NCI-H187 (cell line): ENCODE measurements at regions not wholly inside any gene's neighbourhood (a gene's known extent, or its start where the extent isn't known, plus 50 kb on each side); places are given as distances from the start of the nearest gene placed in this dataset.

Source experiments
- DNase-seq, 2 experiments: peaks; one replicate each; lab custom pipeline; 2025; lab: John Stamatoyannopoulos, UW

DNA sequence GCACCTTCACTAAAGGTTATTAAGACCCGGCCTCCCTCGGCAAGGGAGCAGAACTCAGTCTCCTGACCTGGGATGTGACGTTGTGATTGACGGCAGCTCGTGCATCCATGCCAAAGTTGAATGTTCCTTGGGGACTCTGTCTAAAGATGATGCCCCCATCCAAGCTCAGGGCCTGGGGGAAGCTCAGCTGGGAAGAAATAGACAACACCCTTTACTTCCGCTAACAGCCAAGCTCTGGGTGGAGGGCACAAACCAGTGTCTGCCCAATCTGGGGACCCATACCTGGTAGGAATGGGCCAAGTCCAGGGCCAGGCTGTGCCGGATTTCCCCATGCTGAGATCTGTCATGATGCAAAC is 95.4 kb downstream of the RMI2 start:
- DNase-seq = no peak

DNA sequence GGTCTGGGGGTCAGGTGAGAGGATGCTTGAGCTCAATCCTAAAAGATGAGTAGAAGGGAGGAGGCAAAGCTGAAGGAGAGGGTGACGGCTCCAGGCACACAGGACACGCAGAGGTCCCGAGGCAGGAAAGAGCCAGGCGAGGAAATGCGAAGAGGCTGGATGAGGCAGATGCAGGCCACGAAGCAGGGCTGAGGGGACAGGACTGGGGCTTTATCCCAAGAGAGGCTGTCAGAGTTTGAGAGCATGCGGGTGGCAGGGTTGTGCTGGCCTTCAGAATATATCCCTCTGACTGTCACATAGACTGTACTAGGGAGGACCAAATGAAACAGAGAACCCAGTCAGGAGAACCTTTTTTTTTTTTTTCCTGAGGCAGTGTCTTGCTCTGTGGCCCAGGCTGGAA is 100.2 kb downstream of the RMI2 start:
- DNase-seq = no peak

DNA sequence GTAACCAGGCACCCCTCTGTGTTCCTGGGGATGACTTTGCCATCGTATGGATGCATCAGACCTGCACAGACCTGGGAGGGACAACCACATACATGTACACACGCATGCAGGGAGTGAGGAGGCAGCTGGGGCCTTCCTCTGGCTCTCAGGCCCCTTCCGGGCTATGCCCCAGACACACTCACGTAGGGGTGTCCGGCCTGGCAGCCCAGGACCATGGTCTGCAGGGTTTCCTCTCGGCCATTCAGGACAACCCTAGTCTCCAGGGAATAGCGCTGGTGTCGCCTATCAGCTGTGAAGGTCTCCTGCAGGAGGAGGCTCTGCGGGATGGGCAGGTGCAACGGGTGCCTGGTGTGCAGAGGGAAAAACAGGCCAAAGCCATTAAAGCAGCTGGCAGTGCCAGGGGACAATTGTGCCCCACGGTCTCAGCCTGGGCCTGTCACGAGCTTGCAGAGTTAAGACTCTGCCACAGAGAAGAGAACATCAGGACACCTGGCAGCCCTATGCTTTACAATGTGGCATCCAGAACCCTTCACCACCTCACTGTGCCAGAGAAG is 101.4 kb downstream of the RMI2 start:
- DNase-seq = no peak

DNA sequence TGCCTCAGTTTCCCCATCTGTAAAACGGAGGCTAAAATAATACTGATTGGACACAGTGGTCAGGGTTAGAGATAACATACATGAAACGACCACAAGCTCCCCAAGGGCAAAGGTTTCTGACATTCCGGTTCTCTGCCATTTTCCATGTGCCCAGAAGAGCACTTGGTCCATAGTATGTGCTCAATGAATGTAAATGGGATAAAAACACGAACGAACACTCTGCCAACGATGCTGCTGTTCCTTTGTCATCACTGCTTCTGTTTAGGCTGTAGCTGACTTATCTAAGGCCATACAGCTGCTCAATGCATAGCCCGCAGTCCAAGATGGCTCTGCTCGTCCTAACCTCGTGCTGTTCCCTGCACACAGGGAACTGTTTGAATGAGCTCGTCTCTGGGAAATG is 102.0 kb downstream of the RMI2 start:
- DNase-seq = no peak

DNA sequence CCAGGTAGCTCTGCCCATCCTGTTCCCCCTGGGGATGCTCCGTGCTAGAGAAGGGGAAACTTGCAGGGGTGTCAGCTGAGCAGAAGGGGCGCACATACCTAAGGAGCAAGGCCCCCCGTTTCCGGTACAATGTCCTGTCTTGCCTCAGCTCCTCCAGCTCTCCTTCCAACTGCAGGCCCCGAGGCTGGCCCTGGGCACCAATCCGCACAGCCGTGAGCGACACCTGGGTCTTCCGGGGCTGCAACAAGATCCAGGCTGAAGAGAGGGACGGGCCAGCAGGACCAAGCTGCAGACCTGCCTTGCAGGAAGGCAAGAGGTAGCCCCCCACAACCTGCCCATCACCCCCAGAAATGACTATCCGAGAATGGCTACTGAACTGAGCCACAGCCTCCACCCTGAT is 102.6 kb downstream of the RMI2 start:
- no peak for DNase-seq

DNA sequence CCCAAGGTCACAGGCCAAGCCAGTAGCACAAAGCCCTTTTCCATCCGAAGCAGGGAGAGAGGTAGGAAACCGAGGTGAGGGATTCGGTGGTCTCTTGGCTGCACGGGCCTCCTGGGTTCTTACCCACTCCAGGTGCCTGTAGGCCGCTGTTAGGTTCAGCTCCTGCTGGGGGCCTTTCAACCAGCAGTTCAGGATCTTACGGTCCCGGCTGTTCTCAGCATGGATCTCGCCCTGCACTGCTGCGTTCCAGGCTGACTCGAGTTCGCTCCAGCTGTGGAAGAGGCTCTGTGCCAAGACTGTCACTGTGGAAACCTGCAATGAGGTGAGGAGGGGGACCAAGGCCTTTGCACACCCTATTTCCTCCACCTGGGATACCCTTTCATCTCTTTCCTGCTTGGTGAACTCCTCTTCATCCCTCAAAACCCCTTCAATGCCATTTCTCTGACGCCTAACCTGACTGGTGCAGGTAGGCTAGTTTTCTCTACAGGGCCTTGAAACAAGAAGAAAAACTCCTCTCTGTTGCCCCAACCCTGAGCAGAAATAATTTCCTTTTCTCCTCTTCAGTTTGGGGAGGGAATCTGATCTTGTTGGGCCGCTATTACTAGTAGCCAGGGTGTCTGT is 103.6 kb downstream of the RMI2 start:
- DNase-seq = no peak

DNA sequence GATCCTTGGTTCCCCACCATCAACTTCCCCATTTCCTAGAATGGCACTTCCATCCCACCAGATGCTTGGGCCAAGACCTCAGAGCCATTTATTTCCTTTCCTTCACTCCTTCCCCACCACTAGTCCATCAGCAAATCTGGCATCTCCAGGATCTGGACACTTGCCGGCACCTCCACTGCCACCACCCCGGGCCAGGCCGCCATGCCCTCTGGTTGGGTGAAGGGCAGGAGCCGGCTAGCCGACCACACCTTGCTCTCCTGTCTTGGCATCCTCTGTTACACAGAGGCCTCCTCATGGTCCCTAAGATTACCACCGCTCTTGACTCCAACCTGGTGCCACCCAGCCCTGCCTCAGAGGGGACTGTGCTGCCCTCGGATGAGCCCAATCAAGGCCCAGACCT is 104.5 kb downstream of the RMI2 start:
- DNase-seq = no peak

DNA sequence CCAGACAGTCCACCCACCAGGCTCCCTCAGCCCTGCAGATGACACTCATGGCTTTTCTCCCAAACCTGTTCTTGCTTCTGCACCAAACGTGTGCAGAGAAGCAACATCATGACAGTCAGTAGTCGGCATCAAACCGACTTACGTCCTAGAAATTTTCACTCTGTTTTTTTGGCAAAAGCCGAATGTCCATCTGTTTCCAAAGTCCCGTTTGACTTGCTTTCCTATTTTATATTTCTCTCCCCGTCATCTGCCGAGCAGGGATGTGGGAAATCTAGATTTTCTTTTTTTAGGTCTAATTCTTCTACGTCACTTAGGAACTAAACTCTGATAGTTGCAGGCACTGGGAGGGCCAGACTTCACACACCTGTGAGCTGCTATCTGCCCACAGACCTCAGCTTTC is 104.9 kb downstream of the RMI2 start:
- no peak for DNase-seq

DNA sequence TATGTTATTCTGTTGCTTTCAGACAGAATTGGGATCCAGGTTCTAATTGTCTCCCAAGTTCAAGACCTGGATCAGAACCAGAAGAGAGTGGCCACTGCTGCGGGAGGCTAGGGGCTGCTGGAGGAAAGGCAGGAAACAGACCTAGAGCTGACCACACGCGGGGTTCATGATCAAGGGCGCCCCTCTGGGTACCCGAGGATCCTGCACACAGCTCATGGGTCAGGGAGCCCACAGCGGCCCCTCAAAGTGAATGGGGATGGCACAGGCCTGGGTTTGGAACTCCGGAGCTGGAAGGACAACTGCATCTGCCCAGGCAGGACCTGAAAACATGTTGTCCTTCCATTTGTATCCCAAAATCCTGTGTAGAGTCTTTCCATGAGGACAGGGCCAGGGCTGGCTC is 107.0 kb downstream of the RMI2 start:
- no peak for DNase-seq

DNA sequence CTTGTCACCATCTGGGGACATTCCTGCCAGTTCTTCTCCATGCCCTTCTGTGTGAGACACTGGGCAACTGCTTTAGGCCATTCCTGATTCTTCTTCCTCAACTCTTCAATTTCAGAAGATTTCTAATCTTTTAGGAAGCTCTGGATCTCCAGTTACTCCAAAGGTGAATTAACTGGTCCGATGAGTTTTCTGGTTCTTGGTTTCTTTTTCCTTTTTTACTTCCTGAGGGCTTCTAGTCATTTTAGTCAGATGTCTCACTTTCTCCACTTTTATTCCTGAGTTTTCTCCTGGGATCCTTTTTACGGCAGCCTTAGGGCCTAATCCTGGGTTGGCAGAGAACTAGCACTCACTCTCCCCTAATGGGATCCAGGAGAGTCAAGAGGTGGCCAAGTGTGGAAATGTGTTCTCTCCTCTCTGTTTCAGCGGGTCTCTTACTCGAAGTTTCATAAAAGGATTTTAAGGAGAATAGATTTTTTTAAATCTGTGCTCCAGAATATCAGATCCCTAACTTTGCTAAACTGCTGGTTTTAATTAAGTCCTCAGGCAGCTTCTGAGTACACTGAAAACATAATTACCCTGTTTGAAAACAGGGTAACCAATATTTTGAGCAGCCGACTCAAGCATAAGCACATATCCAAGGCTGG is 107.6 kb downstream of the RMI2 start:
- no peak for DNase-seq

DNA sequence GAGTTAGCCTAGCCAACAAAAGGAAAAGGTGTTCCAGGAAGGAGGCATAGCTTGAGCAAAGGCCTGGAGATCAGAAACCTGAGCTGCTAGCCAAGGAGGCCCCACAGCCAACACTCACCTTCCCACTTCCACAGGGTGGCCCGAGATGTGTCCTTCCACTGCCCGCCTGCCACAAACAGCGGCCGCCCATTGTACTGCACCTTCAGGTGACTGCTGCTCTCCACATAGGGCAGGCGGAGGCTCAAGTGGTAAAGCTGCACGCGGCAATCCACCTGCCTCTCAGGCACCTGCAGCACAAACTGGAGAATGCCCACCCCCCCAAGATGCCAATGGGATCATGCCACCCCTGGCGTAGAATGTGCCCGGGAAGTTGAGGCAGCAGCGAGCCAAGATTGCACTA is 111.5 kb downstream of the RMI2 start:
- DNase-seq = no peak

DNA sequence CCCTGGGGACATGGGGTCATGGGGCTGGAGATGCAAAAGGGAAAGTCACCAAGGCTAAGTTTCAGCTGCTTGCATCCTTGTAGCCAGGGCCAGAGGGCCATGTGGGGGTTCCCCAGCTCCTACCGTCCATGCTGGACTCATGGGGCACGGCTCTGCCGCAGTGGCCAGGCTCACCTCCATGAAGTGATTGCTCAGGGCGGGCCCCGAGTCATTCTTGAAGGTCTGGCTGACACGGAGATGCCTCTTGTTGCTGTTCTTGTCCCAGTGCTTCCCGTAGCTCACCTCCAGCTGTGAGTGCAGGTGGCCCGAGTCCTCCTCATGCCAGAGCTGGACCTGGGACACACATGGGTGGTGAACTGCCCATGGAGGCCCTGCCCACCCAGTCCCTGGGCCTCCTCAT is 114.5 kb downstream of the RMI2 start:
- no peak for DNase-seq

DNA sequence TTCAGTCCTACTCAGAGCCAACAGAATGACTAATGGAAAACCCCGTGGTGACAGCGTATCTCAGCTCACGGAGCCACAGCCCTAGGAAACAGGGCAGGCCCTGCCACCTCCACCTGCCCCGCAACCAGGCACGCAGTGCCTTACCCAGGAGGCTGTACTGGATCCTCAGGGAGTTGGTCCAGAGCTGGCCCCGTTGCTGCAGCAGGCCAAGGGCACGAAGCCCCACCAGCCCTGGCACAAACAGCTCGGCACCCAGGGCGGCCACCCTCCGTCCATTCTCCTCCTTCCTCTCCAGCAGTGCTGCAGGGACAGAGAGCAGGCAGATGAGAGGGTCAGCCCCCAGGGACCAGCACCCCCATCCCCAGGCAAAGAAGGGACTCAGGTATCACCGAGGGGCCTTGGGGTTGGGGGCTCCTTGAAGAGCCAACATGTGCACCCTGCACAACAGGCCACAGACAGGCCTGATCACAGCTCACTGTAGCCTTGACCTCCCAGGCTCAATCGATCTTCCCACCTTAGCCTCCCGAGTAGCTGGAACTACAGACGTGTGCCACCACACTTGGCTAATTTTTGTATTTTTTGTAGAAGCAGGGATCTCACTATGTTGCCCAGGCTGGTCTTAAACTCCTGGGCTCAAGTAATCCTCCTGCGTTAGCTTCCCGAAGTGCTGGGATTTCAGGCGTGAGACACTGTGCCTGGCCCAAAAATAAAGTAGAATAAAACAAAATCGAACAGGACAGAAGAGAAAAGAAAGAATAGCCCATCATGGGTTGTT is 115.7 kb downstream of the RMI2 start:
- no peak for DNase-seq

DNA sequence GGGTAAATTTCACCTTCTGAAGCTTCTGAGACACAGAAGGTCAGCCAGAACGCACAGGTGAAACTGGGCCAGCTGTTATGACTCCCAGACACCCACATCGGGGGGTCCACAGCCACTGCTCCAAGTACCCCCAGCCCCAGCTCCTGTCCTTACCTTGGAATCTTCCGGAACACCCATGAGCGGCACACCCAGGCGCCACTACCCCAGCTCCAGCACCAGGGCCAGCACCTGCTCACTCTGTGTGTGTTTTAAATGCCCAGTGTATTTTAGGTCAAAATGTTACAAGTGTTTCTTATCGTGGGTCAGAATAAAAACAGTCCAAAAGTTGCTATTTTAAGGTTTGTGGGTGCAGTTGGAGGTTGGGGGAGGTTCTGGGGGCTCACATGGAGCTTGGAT is 116.3 kb downstream of the RMI2 start:
- no peak for DNase-seq

DNA sequence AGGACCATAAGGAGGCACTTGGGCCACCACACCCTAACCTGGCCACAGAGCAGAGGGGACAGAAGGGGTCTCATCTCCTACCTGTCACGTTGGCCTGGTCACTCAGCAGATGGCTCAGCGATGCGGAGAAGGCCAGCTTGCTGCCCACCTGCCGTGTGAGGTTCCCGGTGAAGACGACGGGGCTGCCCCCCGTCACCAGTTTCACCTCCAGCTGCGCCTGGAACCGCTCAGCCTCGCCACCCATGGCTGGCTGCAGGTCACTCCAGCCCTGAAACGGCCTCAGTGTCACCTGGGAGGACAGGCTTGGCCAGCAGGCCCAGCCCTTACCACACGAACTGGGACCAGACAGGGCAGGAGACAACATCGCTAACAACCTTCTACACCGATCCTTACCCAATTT is 116.8 kb downstream of the RMI2 start:
- no peak for DNase-seq

DNA sequence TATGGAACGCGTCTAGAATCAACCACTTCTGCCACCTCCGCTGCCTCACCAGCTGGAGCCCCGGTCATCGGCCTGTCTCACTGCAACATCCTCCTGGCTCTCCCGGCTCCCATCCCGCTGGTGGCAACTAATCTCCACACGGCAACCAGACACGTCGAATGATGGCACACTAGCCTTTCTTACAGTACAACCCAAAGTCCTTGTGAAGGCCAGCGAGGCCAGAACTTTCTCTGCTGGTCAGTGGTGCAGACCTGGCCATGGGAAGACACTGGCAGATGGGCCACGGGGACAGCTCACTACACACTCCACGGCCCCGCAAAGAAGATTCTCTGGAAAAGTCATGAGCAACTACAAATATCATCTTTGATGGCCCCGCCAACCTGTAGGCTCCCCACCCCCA is 117.6 kb downstream of the RMI2 start:
- DNase-seq = no peak

DNA sequence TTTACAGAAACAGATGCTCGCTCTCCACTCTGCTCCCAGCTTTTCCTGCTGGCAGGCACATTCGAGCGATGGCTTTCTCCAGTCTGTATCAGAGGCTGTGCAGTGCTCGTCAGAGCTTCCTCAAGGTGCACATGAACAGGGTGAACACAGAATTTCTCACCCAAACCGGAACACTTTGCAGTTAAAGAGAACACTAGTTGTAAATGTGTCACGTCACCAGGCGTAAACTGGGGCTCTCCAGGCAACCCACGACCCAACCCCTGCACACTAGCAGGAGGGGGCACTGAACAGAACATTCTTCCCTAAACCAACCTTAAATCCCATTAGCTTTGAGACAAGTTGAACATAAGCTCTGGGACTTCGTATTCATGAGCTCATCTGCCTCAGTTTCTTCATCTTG is 119.0 kb downstream of the RMI2 start:
- DNase-seq = no peak

DNA sequence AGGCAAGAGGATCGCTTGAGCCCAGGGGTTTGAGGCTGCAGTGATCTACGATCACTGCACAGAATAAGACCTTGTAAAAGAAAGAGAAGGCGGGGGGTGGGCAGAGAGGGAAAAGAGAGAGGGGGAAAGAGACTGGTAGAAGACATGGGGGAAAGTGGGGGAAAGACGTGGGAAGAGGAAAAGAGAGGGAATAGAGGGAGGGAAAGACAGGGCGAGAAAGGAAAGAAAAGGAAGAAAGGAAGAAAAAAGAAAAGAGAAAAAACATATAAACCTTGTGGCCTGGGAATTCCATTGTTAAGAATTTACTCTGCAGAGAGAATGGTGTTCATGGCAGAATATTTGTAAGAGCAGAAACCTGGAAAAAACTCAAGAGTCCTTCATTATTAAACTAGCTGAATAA is 120.4 kb downstream of the RMI2 start:
- DNase-seq = no peak

DNA sequence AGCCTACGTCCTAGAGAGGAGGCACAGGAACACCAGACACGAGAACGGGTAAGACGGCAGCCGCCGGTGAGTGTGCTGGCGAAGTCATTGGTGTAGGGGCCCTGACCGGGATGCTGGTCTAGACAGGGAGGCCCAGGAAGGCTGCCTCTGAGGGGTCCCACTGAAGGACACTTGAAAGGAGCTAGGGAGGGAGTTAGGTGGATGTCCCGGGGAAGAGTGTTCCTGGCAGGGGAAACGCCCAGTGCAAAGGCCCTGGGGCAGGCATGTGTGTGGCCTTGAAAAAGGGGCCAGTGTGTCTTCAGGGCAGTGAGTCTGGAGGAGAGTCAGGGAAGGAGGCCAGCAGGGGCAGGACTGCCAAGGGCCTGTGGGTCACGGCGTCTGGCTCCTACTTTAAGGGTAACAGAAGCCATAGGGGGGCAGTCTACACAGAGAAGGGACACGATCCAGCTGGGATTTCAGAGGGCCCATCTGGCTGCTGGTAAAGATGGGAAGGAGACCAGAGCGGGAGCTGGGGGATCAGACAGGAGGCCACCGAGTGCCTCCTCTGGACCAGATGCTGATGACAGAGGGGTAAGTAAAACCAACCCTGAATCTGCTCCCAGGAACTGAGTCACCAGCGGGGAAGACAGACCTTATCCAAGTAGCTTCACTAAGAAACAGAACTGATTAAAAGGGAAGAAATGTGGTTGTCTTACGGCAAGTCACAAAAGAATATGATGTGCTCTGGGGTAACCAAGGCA is 115.9 kb downstream of the LITAF start:
- no peak for DNase-seq

DNA sequence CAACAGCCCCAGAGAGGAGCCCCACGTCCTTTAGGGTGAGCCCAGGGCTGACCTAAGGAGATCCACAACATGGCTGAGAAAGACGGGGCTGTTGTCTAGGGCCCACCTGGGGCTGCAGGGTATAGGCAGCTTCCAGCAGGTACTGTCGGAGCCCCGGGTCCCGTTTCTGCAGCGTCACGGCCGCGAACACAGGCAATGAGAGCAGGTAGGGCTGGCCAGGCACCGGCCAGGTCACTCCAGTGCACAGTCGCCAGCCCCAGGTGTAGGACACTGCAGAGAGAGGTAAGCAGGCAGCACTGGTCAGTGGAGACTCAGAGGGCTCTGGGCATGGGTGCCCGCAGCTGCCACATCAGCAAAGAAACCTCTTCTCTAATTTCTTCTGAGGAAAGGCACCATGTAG is 115.2 kb downstream of the LITAF start:
- DNase-seq = no peak

DNA sequence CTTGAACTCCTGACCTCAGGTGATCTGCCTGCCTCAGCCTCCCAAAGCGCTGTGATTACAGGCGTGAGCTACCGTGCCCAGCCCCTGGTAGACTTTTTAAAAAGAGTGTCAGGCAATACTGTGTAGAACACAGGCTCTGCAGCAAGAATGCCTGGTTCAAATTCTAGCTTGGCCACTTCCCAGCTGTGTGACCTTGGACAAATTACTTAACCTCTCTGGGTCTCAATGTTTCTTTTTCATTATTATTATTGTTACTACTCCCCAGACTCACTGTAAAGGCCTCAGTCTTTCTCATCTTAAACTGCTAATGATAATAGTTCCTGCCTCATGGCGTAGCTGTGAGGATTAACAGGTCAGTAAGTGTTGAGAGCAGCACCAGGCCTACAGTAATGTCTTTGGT is 114.3 kb downstream of the LITAF start:
- DNase-seq = no peak

DNA sequence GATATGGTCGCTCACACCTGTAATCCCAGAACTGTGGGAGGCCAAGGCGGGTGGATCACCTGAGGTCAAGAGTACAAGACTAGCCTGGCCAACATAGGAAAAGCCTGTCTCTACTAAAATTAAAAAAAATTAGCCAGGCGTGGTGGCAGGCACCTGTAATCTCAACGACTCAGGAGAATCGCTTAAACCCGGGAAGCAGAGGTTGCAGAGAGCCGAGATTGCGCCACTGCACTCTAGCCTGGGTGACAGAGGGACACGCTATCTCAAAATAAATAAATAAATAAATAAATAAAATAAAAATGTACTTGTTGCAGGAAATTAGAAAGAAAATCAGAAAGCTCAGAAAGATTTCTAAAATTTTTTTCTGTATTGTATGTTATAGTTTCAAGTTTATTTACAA is 113.9 kb downstream of the LITAF start:
- no peak for DNase-seq

DNA sequence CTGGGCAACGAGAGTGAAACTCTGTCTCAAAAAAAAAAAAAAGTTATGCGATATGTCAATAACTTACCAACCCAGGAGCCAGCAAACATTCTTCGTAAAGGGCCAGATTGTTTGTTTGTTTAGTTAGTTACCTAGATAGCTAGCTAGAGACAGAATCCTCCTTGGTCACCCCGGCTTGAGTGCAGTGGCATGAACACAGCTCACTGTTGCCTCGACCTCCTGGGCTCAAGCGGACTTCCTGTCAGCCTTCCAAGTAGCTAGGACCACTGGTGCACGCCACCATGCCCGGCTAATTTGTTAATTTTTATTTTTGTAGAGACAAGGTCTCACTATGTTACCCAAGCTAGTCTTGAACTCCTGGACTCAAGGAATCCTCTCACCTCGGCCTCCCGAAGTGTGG is 113.0 kb downstream of the LITAF start:
- DNase-seq = no peak
